Activated T-cell treated with anti-CD3 and anti-CD28 coated beads for 48 hours (primary cell): ENCODE measurements at regions not wholly inside any gene's neighbourhood (a gene's known extent, or its start where the extent isn't known, plus 50 kb on each side); places are given as distances from the start of the nearest gene placed in this dataset.

ENCODE experiments used
- DNase-seq: peaks from one replicate; pipeline ENCODE4 v3.0.0-alpha.2; 2020; ENCODE audit warnings: low read depth

GRCh38 chr3:68306571-68306970 is 625.8 kb downstream of the TAFA4 start:
- no peak for DNase-seq

GRCh38 chr3:68295457-68295856 is 636.9 kb downstream of the TAFA4 start:
- DNase-seq, result no peak

GRCh38 chr3:68290333-68290732 is 635.9 kb upstream of the SUCLG2 start:
- no peak for DNase-seq

GRCh38 chr3:68288085-68288484 is 633.7 kb upstream of the SUCLG2 start:
- DNase-seq, result no peak

GRCh38 chr3:68287101-68287500 is 632.7 kb upstream of the SUCLG2 start:
- DNase-seq, result no peak

- no peak for DNase-seq
Observed at GRCh38 chr3:68274286-68274685, 619.9 kb upstream of the SUCLG2 start.

GRCh38 chr3:68271145-68271544 is 616.7 kb upstream of the SUCLG2 start:
- DNase-seq, result no peak

- no peak for DNase-seq
Observed at GRCh38 chr3:68256635-68257223, 602.3 kb upstream of the SUCLG2 start.

- no peak for DNase-seq
Observed at GRCh38 chr3:68249265-68249664, 594.9 kb upstream of the SUCLG2 start.

GRCh38 chr3:68242606-68243005 is 588.2 kb upstream of the SUCLG2 start:
- no peak for DNase-seq

GRCh38 chr3:68239542-68239941 is 585.1 kb upstream of the SUCLG2 start:
- no peak for DNase-seq

GRCh38 chr3:68234076-68234780 is 579.8 kb upstream of the SUCLG2 start:
- no peak for DNase-seq

- DNase-seq, result no peak
Observed at GRCh38 chr3:68228856-68229255, 574.4 kb upstream of the SUCLG2 start.

GRCh38 chr3:68220832-68221231 is 566.4 kb upstream of the SUCLG2 start:
- DNase-seq, result no peak

- DNase-seq, result no peak
Observed at GRCh38 chr3:68211637-68212036, 557.2 kb upstream of the SUCLG2 start.

GRCh38 chr3:68210635-68211034 is 556.2 kb upstream of the SUCLG2 start:
- DNase-seq, result no peak

- DNase-seq, result no peak
Observed at GRCh38 chr3:68207327-68207726, 552.9 kb upstream of the SUCLG2 start.

GRCh38 chr3:68206524-68207117 is 552.2 kb upstream of the SUCLG2 start:
- DNase-seq, result no peak

- DNase-seq, result no peak
Observed at GRCh38 chr3:68186733-68187132, 532.3 kb upstream of the SUCLG2 start.

- DNase-seq, result no peak
Observed at GRCh38 chr3:68176600-68176999, 522.2 kb upstream of the SUCLG2 start.

GRCh38 chr3:68173012-68173634 is 518.7 kb upstream of the SUCLG2 start:
- DNase-seq, result no peak

GRCh38 chr3:68172039-68172438 is 517.6 kb upstream of the SUCLG2 start:
- DNase-seq, result no peak

- DNase-seq, result no peak
Observed at GRCh38 chr3:68163968-68164367, 509.6 kb upstream of the SUCLG2 start.
